ENCODE measurements at regions not wholly inside any gene's neighbourhood (a gene's known extent, or its start where the extent isn't known, plus 50 kb on each side); places are given as distances from the start of the nearest gene placed in this dataset.

GRCh38 chr6:104014163-104014959 is 845.4 kb downstream of the HACE1 start:
- no peak for DNase-seq

- DNase-seq, result no peak
These were observed 846.3 kb downstream of the HACE1 start for GRCh38 chr6:104013312-104013971.

- no peak for DNase-seq
These were observed 848.8 kb downstream of the HACE1 start for GRCh38 chr6:104010897-104011296.

GRCh38 chr6:104003803-104004516 is 855.8 kb downstream of the HACE1 start:
- no peak for DNase-seq

GRCh38 chr6:103995571-103995970 is 864.1 kb downstream of the HACE1 start:
- DNase-seq, result no peak

- no peak for DNase-seq
These were observed 875.9 kb downstream of the HACE1 start for GRCh38 chr6:103983860-103984259.

GRCh38 chr6:103983011-103983410 is 876.7 kb downstream of the HACE1 start:
- no peak for DNase-seq

- DNase-seq, result no peak
These were observed 877.1 kb downstream of the HACE1 start for GRCh38 chr6:103982574-103982973.

- no peak for DNase-seq
These were observed 880.4 kb downstream of the HACE1 start for GRCh38 chr6:103979308-103979707.

- DNase-seq, result no peak
These were observed 922.3 kb downstream of the HACE1 start for GRCh38 chr6:103937389-103937788.

- no peak for DNase-seq
These were observed 934.4 kb downstream of the HACE1 start for GRCh38 chr6:103925317-103925716.

- DNase-seq, result no peak
These were observed 949.7 kb downstream of the HACE1 start for GRCh38 chr6:103910018-103910417.

GRCh38 chr6:103908898-103909297 is 950.8 kb downstream of the HACE1 start:
- no peak for DNase-seq

GRCh38 chr6:103895136-103895535 is 964.6 kb downstream of the HACE1 start:
- DNase-seq, result no peak

- DNase-seq, result no peak
These were observed 966.6 kb downstream of the HACE1 start for GRCh38 chr6:103893141-103893581.

GRCh38 chr6:103886951-103887350 is 972.8 kb downstream of the HACE1 start:
- no peak for DNase-seq

GRCh38 chr6:103885446-103885845 is 974.3 kb downstream of the HACE1 start:
- DNase-seq, result no peak

GRCh38 chr6:103879800-103880199 is 979.9 kb downstream of the HACE1 start:
- no peak for DNase-seq

GRCh38 chr6:103875221-103875620 is 984.5 kb downstream of the HACE1 start:
- DNase-seq, result no peak

GRCh38 chr6:103874575-103874974 is 985.1 kb downstream of the HACE1 start:
- no peak for DNase-seq

GRCh38 chr6:103872678-103873077 is 987.0 kb downstream of the HACE1 start:
- DNase-seq, result no peak

GRCh38 chr6:103872233-103872632 is 987.5 kb downstream of the HACE1 start:
- no peak for DNase-seq

GRCh38 chr6:103870970-103871369 is 988.7 kb downstream of the HACE1 start:
- no peak for DNase-seq

- no peak for DNase-seq
These were observed 997.4 kb downstream of the HACE1 start for GRCh38 chr6:103862297-103862696.

Measured in stimulated activated CD4-positive, alpha-beta T cell treated with anti-CD3 and anti-CD28 coated beads, Interleukin-4, amount 100 ng/mL, for 4 hours (primary cell).